Esophagus (tissue), 2 donors: ENCODE measurements at regions not wholly inside any gene's neighbourhood (a gene's known extent, or its start where the extent isn't known, plus 50 kb on each side); places are given as distances from the start of the nearest gene placed in this dataset.
"Not testable (repeated sequence)": the region's sequence is repeated elsewhere in the genome, so short reads cannot be mapped to it uniquely, and the experiment has no call there.

Experiments
- H3K27ac ChIP-seq, 2 donors: one replicate each; pipeline ENCODE4 v1.5.1; 2013; ENCODE audit warnings: low read depth in 2 of 2, mild to moderate bottlenecking in 2 of 2, inconsistent platforms in 1 of 2, low read length in 1 of 2, moderate library complexity in 1 of 2
- H3K27me3 ChIP-seq, 2 donors: one replicate each; pipeline ENCODE4 v1.6.1; 2013; ENCODE audit warnings: low read length in 2 of 2, control low read depth in 1 of 2, mild to moderate bottlenecking in 1 of 2; ENCODE audit not compliant: insufficient read depth in 2 of 2, control insufficient read depth in 1 of 2
- H3K36me3 ChIP-seq, 2 donors: one replicate each; pipeline ENCODE4 v1.6.1; 2013; ENCODE audit warnings: low read length in 1 of 2; ENCODE audit not compliant: control insufficient read depth in 2 of 2, insufficient read depth in 2 of 2
- H3K4me1 ChIP-seq, 2 donors: one replicate each; pipeline ENCODE4 v1.6.1; 2013; ENCODE audit warnings: low read length in 1 of 2; ENCODE audit not compliant: control insufficient read depth in 2 of 2, insufficient read depth in 2 of 2
- H3K4me3 ChIP-seq, 2 donors: one replicate each; pipeline ENCODE4 v1.5.1; 2013; ENCODE audit warnings: low read length in 2 of 2, mild to moderate bottlenecking in 2 of 2, low read depth in 1 of 2, moderate library complexity in 1 of 2
- H3K9me3 ChIP-seq, 2 donors: one replicate each; pipeline ENCODE4 v1.6.1; 2013; ENCODE audit warnings: mild to moderate bottlenecking in 2 of 2, low read depth in 1 of 2, low read length in 1 of 2, moderate library complexity in 1 of 2; ENCODE audit not compliant: control insufficient read depth in 2 of 2, insufficient read depth in 1 of 2
- WGBS, 2 donors: extraction: QIAGEN DNeasy Blood & Tissue Kit; methylation state at CpG; one replicate each; pipeline ENCODE4 v1.1.7; 2013; 5-methylcytosine and 5-hydroxymethylcytosine counted together
- donor health status: healthy with polysubstance abuse.
- donor health status: Bipolar disorder and iron deficiency.

- H3K4me1 ChIP-seq, result no peaks in the 10 kb centered on the region
- no peaks in the 10 kb centered on the region for H3K27me3 ChIP-seq
- 68 to 88% methylated on average over 3 of the region's 3 CpGs for WGBS, 2 donors
- H3K27ac ChIP-seq, result no peak overlapping the region
- H3K9me3 ChIP-seq, result no peaks in the 10 kb centered on the region
- no peaks in the 10 kb centered on the region for H3K36me3 ChIP-seq
- H3K4me3 ChIP-seq, result no peak overlapping the region
Measured at GRCh38 chr22:22756109-22756508, 111.7 kb downstream of the GGTLC2 start.

DNA sequence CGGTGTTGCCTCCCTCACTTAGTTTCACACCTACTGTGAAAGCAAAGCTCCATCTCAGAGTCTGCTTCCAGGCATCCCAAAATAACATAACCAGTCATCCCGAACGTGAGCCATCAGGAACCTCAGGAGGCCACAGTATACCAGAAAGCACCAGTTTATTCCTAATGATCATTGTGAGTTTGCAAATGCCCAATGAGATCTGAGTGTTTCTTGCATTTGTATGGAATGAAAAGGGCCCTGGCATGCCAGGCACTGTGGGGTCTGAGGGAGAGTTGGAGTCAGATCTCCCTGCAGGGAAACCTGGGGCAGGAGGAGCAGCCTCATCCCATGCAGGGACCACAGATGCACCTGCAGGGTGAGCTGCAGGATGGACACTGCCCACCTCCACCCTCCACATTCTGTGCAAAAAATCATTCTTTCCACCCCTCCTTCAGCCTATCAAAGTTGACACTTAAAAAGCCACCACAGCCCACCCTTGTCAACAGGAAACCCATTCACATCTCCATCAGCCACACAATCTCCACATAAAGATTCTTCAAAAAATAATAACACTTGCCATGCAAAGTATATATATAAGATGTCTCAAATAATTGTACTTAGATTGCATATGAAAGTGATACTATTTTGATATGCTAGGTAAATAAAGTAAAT lies 112.3 kb downstream of the GGTLC2 start:
- not testable (repeated sequence) for H3K4me3 ChIP-seq, H3K27me3 ChIP-seq, H3K27ac ChIP-seq, H3K36me3 ChIP-seq, H3K4me1 ChIP-seq, H3K9me3 ChIP-seq
- WGBS, 2 donors, result 80 to 81% methylated on average over 3 of the region's 3 CpGs

DNA sequence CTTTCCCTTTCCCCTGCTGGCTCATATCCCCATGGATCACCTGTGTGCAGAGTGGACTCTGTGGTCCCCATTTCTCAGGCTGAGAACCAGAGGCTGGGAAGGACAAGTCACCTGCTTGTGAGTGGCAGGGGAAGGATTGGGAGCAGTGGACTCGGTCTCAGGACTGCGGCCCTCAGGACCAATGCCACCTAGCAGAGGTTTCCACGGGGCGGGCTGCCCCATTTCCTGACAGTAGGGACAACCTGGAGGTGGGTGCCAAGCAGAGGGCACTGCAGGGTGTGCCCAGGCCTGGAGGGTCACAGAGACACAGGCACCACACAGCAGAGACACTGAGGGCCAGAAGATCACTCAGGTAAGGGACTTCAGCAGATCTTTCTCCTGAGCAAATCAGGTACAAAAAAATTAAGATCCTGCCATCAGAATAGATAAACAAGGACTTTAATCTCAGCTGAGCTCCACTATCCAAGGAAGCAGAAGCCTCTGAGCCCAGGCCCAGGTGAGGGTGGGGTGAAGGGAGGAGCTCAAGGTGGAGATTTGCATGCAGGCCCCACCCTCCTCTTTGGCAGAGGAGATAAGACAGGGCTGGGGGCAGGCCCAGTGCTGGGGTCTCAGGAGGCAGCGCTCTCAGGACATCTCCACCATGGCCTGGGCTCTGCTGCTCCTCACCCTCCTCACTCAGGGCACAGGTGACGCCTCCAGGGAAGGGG lies 113.8 kb downstream of the GGTLC2 start:
- not testable (repeated sequence) for H3K9me3 ChIP-seq, H3K27ac ChIP-seq, H3K4me3 ChIP-seq, H3K4me1 ChIP-seq, H3K27me3 ChIP-seq, H3K36me3 ChIP-seq
- WGBS, 2 donors, result 73 to 78% methylated on average over 6 of the region's 6 CpGs

DNA sequence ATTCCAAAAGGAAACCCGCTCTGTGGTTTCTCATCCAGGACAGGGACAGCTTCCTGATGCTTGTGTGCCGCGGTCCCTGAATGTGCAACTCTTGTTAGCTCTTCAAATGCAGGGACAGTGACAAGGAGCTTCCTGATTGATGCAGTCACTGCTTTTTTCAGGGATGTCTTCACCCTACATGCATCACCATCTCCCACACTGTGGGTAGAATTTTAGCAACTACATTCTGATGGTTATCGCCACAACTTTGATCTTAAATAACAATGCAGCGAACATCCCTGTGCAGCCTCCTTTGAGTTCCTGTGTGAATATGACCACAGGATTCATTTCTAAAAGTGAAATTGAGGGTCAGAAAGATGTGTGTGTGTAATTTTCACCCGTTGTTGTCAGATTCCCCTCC lies 115.0 kb downstream of the GGTLC2 start:
- WGBS, 2 donors, result 66 to 69% methylated on average over 6 of the region's 6 CpGs

GRCh38 chr22:22759889-22760546 lies 115.6 kb downstream of the GGTLC2 start:
- Histone ChIP-seq H3K4me1 (no peaks in the 10 kb centered on the region), H3K27me3 (no peaks in the 10 kb centered on the region), H3K4me3 (no peak overlapping the region), H3K36me3 (no peaks in the 10 kb centered on the region), H3K9me3 (no peaks in the 10 kb centered on the region), H3K27ac (no peak overlapping the region)
- WGBS, 2 donors, result 88 to 92% methylated on average over 7 of the region's 7 CpGs

More for the DNA sequence above, 115.0 kb downstream of the GGTLC2 start:
- no peaks in the 10 kb centered on the region for H3K9me3 ChIP-seq
- no peaks in the 10 kb centered on the region for H3K4me1 ChIP-seq
- H3K27ac ChIP-seq, result no peak overlapping the region
- no peaks in the 10 kb centered on the region for H3K27me3 ChIP-seq
- H3K36me3 ChIP-seq, result no peaks in the 10 kb centered on the region
- no peak overlapping the region for H3K4me3 ChIP-seq

GRCh38 chr22:22761606-22761962 lies 117.2 kb downstream of the GGTLC2 start:
- Histone ChIP-seq H3K36me3 (no peaks in the 10 kb centered on the region), H3K4me1 (no peaks in the 10 kb centered on the region), H3K9me3 (no peaks in the 10 kb centered on the region), H3K27ac (no peak overlapping the region), H3K4me3 (no peak overlapping the region), H3K27me3 (no peaks in the 10 kb centered on the region)
- 77 to 82% methylated on average over 1 of the region's 1 CpG for WGBS, 2 donors

DNA sequence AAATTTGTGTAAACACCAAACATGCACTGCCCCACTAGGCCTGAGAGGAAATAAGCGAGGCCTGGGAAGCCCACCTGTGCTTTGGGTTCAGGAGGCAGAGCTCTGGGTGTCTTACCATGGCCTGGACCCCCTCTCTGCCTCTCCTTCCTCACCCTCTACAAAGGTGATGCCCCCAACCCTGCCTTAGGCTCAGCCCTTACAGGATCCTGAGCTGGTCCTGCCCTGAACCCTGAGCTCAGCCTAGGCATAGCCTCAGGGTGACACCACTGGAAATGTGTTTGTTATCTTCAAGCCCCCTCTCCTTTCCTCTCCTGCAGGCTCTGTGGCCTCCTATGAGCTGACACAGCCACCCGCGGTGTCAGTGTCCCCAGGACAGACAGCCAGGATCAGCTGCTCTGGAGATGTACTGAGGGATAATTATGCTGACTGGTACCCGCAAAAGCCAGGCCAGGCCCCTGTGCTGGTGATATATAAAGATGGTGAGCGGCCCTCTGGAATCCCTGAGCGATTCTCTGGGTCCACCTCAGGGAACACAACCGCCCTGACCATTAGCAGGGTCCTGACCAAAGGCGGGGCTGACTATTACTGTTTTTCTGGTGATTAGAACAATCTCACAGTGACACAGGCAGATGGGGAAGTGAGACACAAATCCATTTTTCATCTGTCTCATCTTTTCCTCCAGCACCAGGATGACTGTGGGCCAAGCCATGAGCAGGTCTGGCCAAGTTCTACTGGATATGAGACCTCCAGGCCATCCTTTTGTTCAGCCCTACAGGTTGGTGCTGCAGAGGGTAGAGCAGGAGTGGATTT lies 117.8 kb downstream of the GGTLC2 start:
- H3K36me3 ChIP-seq, result no peaks in the 10 kb centered on the region
- no peak overlapping the region for H3K4me3 ChIP-seq
- H3K27me3 ChIP-seq, result no peaks in the 10 kb centered on the region
- H3K4me1 ChIP-seq, result no peaks in the 10 kb centered on the region
- no peaks in the 10 kb centered on the region for H3K9me3 ChIP-seq
- 83% methylated on average over 8 of the region's 8 CpGs for WGBS, 2 donors
- H3K27ac ChIP-seq, result no peak overlapping the region

DNA sequence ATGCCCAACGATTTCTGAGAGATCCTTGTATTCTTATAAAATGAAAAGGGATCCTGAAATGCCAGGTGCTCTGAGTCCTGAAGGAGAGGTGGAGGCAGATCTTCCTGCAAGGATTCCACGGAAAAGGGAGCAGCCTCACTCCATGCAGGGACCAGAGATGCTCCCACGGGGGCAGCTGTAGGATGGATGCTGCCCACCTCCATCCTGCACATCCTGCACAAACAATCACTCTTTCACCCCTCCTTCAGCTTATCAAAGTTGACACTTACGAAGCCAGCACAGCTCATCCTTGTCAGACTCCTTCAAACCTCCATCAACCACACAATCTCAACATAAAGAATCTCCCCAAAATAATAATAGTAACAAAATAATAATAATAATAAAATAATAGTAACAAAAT lies 119.1 kb downstream of the GGTLC2 start:
- 78% methylated on average over 4 of the region's 4 CpGs for WGBS, 2 donors
- Histone ChIP-seq H3K27me3 (no peaks in the 10 kb centered on the region), H3K9me3 (no peaks in the 10 kb centered on the region), H3K36me3 (no peaks in the 10 kb centered on the region), H3K4me3 (no peak overlapping the region), H3K4me1 (no peaks in the 10 kb centered on the region), H3K27ac (no peak overlapping the region)

DNA sequence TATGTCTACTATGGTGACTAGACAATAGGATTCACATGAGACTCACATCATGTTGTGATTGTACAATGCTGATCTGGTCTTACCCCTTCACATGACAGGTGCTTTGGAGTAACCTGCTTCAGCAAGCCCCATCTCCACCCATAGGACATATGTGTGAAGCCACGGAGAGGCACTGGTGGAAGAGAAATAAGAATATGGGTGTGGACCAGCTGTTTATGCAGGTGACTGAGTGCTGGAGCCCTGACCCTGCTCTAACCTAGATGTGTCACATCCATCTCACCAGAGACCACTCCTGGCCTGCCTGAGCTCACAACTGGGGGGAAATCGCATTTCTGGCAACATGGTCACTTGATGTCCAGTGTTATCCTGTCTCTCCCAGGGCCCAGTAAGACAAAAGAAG lies 119.7 kb downstream of the GGTLC2 start:
- no peaks in the 10 kb centered on the region for H3K9me3 ChIP-seq
- no peaks in the 10 kb centered on the region for H3K27me3 ChIP-seq
- H3K36me3 ChIP-seq, result no peaks in the 10 kb centered on the region
- no peaks in the 10 kb centered on the region for H3K4me1 ChIP-seq
- H3K27ac ChIP-seq, result no peak overlapping the region
- 62 to 72% methylated on average over 2 of the region's 2 CpGs for WGBS, 2 donors
- no peak overlapping the region for H3K4me3 ChIP-seq
